Upper lobe of left lung (tissue), 4 donors: ENCODE measurements at regions not wholly inside any gene's neighbourhood (a gene's known extent, or its start where the extent isn't known, plus 50 kb on each side); places are given as distances from the start of the nearest gene placed in this dataset.

Experiments
- EP300 ChIP-seq, 4 donors: sonication (generic); formaldehyde crosslinking; IDR thresholded peaks; one replicate each; pipeline ENCODE4 v1.5.1; 2017; ENCODE audit warnings: antibody characterized with exemption in 4 of 4, control low read depth in 2 of 4
- POLR2A ChIP-seq, 4 donors: fragments of 450-650 bp; IDR thresholded peaks; one replicate each; pipeline ENCODE4 v1.5.1; 2016 to 2017; ENCODE audit warnings: antibody characterized with exemption in 4 of 4, mild to moderate bottlenecking in 2 of 4
- POLR2AphosphoS5 ChIP-seq, 2 donors: sonication (generic); formaldehyde crosslinking; IDR thresholded peaks; one replicate each; pipeline ENCODE4 v1.5.1; 2017; ENCODE audit warnings: antibody characterized with exemption in 2 of 2
- TF ChIP-seq, protein P1 (sequence below), 6 experiments: fragments of 450-650 bp in 4 of 6; fragments of 200-600 bp in 2 of 6; sonication (generic) in 2 of 6; IDR thresholded peaks; one replicate each; pipeline ENCODE4 v1.5.1; 2016 to 2019; ENCODE audit warnings: antibody characterized with exemption in 6 of 6

DNA sequence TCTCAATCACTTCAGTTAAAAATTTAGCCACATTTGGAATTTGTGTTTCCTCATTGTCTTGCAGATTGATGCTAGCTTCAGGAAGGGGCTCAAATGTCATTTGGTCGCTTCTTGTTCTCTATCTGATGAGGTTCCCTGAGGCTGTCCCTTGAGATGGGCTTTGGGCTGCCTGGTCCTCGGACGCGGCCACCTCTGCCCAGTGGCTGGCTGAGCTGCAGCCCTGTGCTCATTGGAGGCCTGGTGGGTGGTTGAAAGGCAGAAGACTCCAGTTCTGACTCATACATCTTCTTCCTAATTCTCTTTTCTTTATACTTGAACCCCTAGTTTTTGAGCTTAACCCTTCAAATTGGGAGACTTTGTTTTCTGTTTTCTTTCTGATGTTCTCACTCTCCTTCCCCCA lies 78.8 kb upstream of the NTRK2 start:
- TF ChIP-seq, protein P1, sequence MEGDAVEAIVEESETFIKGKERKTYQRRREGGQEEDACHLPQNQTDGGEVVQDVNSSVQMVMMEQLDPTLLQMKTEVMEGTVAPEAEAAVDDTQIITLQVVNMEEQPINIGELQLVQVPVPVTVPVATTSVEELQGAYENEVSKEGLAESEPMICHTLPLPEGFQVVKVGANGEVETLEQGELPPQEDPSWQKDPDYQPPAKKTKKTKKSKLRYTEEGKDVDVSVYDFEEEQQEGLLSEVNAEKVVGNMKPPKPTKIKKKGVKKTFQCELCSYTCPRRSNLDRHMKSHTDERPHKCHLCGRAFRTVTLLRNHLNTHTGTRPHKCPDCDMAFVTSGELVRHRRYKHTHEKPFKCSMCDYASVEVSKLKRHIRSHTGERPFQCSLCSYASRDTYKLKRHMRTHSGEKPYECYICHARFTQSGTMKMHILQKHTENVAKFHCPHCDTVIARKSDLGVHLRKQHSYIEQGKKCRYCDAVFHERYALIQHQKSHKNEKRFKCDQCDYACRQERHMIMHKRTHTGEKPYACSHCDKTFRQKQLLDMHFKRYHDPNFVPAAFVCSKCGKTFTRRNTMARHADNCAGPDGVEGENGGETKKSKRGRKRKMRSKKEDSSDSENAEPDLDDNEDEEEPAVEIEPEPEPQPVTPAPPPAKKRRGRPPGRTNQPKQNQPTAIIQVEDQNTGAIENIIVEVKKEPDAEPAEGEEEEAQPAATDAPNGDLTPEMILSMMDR (IDR thresholded peaks at IDR 0.05), result no peak
- TF ChIP-seq POLR2A (IDR thresholded peaks at IDR 0.05), result no peak
- no peak for TF ChIP-seq POLR2AphosphoS5 (IDR thresholded peaks at IDR 0.05)
- no peak for TF ChIP-seq EP300 (IDR thresholded peaks at IDR 0.05)
